IMR-90 (cell line): ENCODE measurements at regions not wholly inside any gene's neighbourhood (a gene's known extent, or its start where the extent isn't known, plus 50 kb on each side); places are given as distances from the start of the nearest gene placed in this dataset.

ENCODE experiments used
- ATAC-seq: fragments of 200-7000 bp; cut with Tn5 transposase; 2 replicates; pipeline ENCODE4 v1.9.1; 2020; ENCODE audit warnings: low read depth, mild to moderate bottlenecking, moderate library complexity
- BruUV-seq: library from RNA; stranded (reverse); fragments of 400-500 nt; replicated peaks from 2 replicates; lab custom pipeline; 2021; lab: Mats Ljungman, UMichigan
- CTCF ChIA-PET: fragments of 300-600 bp; formaldehyde crosslinking; extraction: SDS; loops from one replicate; lab custom pipeline; 2021; ENCODE audit warnings: antibody characterized with exemption; lab: Yijun Ruan, JAX
- POLR2A ChIA-PET: fragments of 300-600 bp; sonication (Branson Sonifier 250); formaldehyde crosslinking; loops from one replicate; lab custom pipeline; 2022; ENCODE audit warnings: antibody characterized with exemption; ENCODE audit not compliant: unreplicated experiment; lab: Charles Lee
- DNase-seq: peaks from one replicate; pipeline ENCODE4 v3.0.0; 2013
- H2AFZ ChIP-seq: replicated peaks from 2 replicates; pipeline ENCODE3; 2013; ENCODE audit warnings: low read length, mild to moderate bottlenecking; ENCODE audit not compliant: poor library complexity
- H2AK5ac ChIP-seq: 2 replicates; pipeline ENCODE4 v1.6.1; 2013; ENCODE audit warnings: low read depth, low read length, inconsistent platforms
- H2AK9ac ChIP-seq: replicated peaks from 2 replicates; pipeline ENCODE3; 2013; ENCODE audit warnings: mild to moderate bottlenecking, low read depth, low read length, moderate library complexity; ENCODE audit not compliant: poor library complexity
- H2BK120ac ChIP-seq: 2 replicates; pipeline ENCODE4 v1.6.1; 2013; ENCODE audit warnings: low read depth, low read length, inconsistent platforms
- H2BK15ac ChIP-seq: 3 replicates; pipeline ENCODE4 v1.6.1; 2013; ENCODE audit warnings: low read depth, low read length, inconsistent platforms
- H2BK20ac ChIP-seq: 2 replicates; pipeline ENCODE4 v1.6.1; 2013; ENCODE audit warnings: low read depth, mild to moderate bottlenecking, inconsistent platforms, low read length, moderate library complexity
- H2BK5ac ChIP-seq: 2 replicates; pipeline ENCODE4 v1.6.1; 2013; ENCODE audit warnings: mild to moderate bottlenecking, low read depth, low read length, inconsistent platforms; ENCODE audit not compliant: poor library complexity, severe bottlenecking
- H3K14ac ChIP-seq: replicated peaks from 2 replicates; pipeline ENCODE4 v1.6.1; 2013; ENCODE audit warnings: low read depth, low read length, inconsistent platforms
- H3K18ac ChIP-seq: 2 replicates; pipeline ENCODE4 v1.6.1; 2013; ENCODE audit warnings: low read depth, low read length, control low read depth
- H3K23ac ChIP-seq: 2 replicates; pipeline ENCODE4 v1.6.1; 2013; ENCODE audit warnings: low read depth, low read length, inconsistent platforms
- H3K27ac ChIP-seq: 2 replicates; pipeline ENCODE4 v1.5.1; 2013; ENCODE audit warnings: mild to moderate bottlenecking, control low read depth, low read length; ENCODE audit not compliant: insufficient read depth
- H3K27me3 ChIP-seq: 2 replicates; pipeline ENCODE4 v1.6.1; 2013; ENCODE audit warnings: low read length; ENCODE audit not compliant: control insufficient read depth, insufficient read depth
- H3K36me3 ChIP-seq: 2 replicates; pipeline ENCODE4 v1.6.1; 2013; ENCODE audit warnings: low read length, mixed read lengths; ENCODE audit not compliant: control insufficient read depth, insufficient read depth
- H3K4ac ChIP-seq: 2 replicates; pipeline ENCODE4 v1.6.1; 2013; ENCODE audit warnings: low read depth, low read length, inconsistent platforms
- H3K4me1 ChIP-seq: 2 replicates; pipeline ENCODE4 v1.6.1; 2013; ENCODE audit warnings: low read length, mixed read lengths; ENCODE audit not compliant: control insufficient read depth, insufficient read depth
- H3K4me2 ChIP-seq: 2 replicates; pipeline ENCODE4 v1.6.1; 2013; ENCODE audit warnings: low read depth, mild to moderate bottlenecking, control low read depth, low read length, moderate library complexity
- H3K4me3 ChIP-seq: 2 replicates; pipeline ENCODE4 v1.5.1; 2013; ENCODE audit warnings: low read depth, mild to moderate bottlenecking, control low read depth, low read length, moderate library complexity; ENCODE audit not compliant: insufficient read depth
- H3K56ac ChIP-seq: 2 replicates; pipeline ENCODE4 v1.6.1; 2013; ENCODE audit warnings: low read length, inconsistent platforms; ENCODE audit not compliant: insufficient read depth; ENCODE audit errors: extremely low read depth
- H3K79me1 ChIP-seq, 2 experiments: 2 replicates each; pipeline ENCODE4 v1.6.1; 2013; ENCODE audit warnings: low read length in 2 of 2, inconsistent platforms in 1 of 2, low read depth in 1 of 2
- H3K9ac ChIP-seq: 2 replicates; pipeline ENCODE4 v1.6.1; 2013; ENCODE audit warnings: low read depth, low read length, control low read depth
- H3K9me1 ChIP-seq: 2 replicates; pipeline ENCODE4 v1.6.1; 2013; ENCODE audit warnings: low read length, inconsistent platforms; ENCODE audit not compliant: insufficient read depth
- H3K9me3 ChIP-seq: 2 replicates; pipeline ENCODE4 v1.6.1; 2013; ENCODE audit warnings: low read length; ENCODE audit not compliant: control insufficient read depth, insufficient read depth
- H4K20me1 ChIP-seq: 2 replicates; pipeline ENCODE4 v1.6.1; 2013; ENCODE audit warnings: low read length, inconsistent platforms; ENCODE audit not compliant: insufficient read depth
- H4K5ac ChIP-seq: 2 replicates; pipeline ENCODE4 v1.6.1; 2013; ENCODE audit warnings: mild to moderate bottlenecking, low read depth, low read length, control low read depth
- H4K8ac ChIP-seq, 2 experiments: 2 replicates each; pipeline ENCODE4 v1.6.1; 2013; ENCODE audit warnings: low read depth in 2 of 2, low read length in 2 of 2, control low read depth in 1 of 2, inconsistent platforms in 1 of 2
- H4K91ac ChIP-seq: 2 replicates; pipeline ENCODE4 v1.6.1; 2013; ENCODE audit warnings: low read depth, low read length, inconsistent platforms; ENCODE audit not compliant: insufficient read depth
- FOS ChIP-seq: fragments of 150-350 bp; IDR thresholded peaks from 2 replicates; pipeline ENCODE4 v1.6.1; 2016; ENCODE audit warnings: low read depth, low read length
- MAZ ChIP-seq: IDR thresholded peaks from 2 replicates; pipeline ENCODE4 v1.6.1; 2012; ENCODE audit warnings: low read depth, mild to moderate bottlenecking, low read length, improper control_type of control experiment, moderate library complexity, borderline replicate concordance
- MXI1 ChIP-seq: IDR thresholded peaks from 2 replicates; pipeline ENCODE4 v1.6.1; 2012; ENCODE audit warnings: low read depth, mild to moderate bottlenecking, low read length, moderate library complexity, borderline replicate concordance
- dilution Hi-C: fragments of 300-500 bp; cut with HindIII; formaldehyde crosslinking; loops from one replicate; pipeline ENCODE4 v1.14.3; 2018; ENCODE audit warnings: low sequenced_read_pairs; ENCODE audit not compliant: unreplicated experiment
- in situ Hi-C: fragments of 300-500 bp; cut with MboI; formaldehyde crosslinking; loops from 3 replicates; pipeline ENCODE4 v1.14.3; 2019; ENCODE audit warnings: low sequenced_read_pairs, inconsistent platforms, mixed read lengths
- intact Hi-C: fragments of 100-400 bp; cut with micrococcal nuclease; formaldehyde crosslinking; loops from 2 replicates; pipeline ENCODE4 v1.10.0; 2022

DNA sequence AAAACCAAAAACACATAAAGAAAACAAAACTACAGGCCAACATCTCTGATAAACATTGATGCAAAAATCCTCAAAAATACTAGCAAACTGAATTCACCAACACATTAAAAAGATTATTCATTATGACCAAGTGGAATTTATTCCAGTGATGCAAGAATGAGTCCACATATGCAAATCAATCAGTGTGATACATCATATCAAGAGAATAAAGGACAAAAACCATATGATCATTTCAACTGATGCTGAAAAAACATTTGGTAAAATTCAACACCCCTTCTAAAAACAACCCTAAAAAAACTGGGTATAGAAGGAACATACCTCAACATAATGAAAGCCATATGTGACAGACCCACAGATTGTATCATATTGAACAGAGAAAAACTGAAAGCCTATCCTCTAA lies 265.6 kb upstream of the DCBLD2 start:
- Histone ChIP-seq H3K14ac (no peak overlapping the region), H2BK15ac (no peak overlapping the region), H4K20me1 (no peaks in the 10 kb centered on the region), H3K18ac (no peak overlapping the region), H3K27me3 (no peaks in the 10 kb centered on the region), H3K23ac (no peak overlapping the region), H3K56ac (no peak overlapping the region), H2BK5ac (no peak overlapping the region), H4K8ac (no peak overlapping the region), H3K9me1 (peaks cover 4% of the 10 kb centered on the region; the same call in 1 of the 2 replicates), H2AK9ac (no peak overlapping the region), H2AFZ (no peak overlapping the region), H3K36me3 (no peaks in the 10 kb centered on the region), H2AK5ac (no peak overlapping the region), H4K5ac (no peak overlapping the region), H2BK120ac (no peak overlapping the region), H3K9me3 (no peaks in the 10 kb centered on the region), H3K4me2 (no peak overlapping the region), H3K9ac (no peak overlapping the region), H3K4me3 (no peak overlapping the region), H3K4ac (no peak overlapping the region), H3K79me1 (no peaks in the 10 kb centered on the region), H3K27ac (no peak overlapping the region), H4K91ac (no peak overlapping the region), H3K4me1 (no peaks in the 10 kb centered on the region), H2BK20ac (no peak overlapping the region)
- no TSS peak for BruUV-seq
- in situ Hi-C loops: loop anchor here (5.0 kb wide), 1 partner anchor 145 kb away; no protein-coding TSS in a partner anchor
- intact Hi-C loops: no loop called here
- no peak for ATAC-seq
- POLR2A ChIA-PET: no interaction called here
- dilution Hi-C loops: no loop called here
- CTCF ChIA-PET: no interaction called here
- TF ChIP-seq MAZ (no peak), FOS (no peak), MXI1 (no peak)
- no peak for DNase-seq
